H1 (cell line): ENCODE measurements at regions not wholly inside any gene's neighbourhood (a gene's known extent, or its start where the extent isn't known, plus 50 kb on each side); places are given as distances from the start of the nearest gene placed in this dataset.

Source experiments
- CTCF ChIA-PET: fragments of 300-600 bp; sonication (Branson Sonifier 250); formaldehyde crosslinking; loops from one replicate; lab custom pipeline; 2021; ENCODE audit not compliant: partially characterized antibody; lab: Charles Lee
- POLR2A ChIA-PET: fragments of 300-600 bp; sonication (Branson Sonifier 250); formaldehyde crosslinking; loops from one replicate; lab custom pipeline; 2021; ENCODE audit warnings: inconsistent platforms; ENCODE audit not compliant: partially characterized antibody; lab: Charles Lee
- DNase-seq, 2 experiments: peaks; one replicate each; pipeline versions ENCODE4 v3.0.0 to v3.0.0-alpha.2; 2010 to 2022; ENCODE audit warnings: low spot score in 2 of 2, low read depth in 1 of 2, mixed read lengths in 1 of 2
- FAIRE-seq: peaks from 2 replicates; lab custom pipeline; 2011; peaks lifted over from hg19 to GRCh38; lab: Jason Lieb, UNC
- H2AFZ ChIP-seq: 2 replicates; pipeline ENCODE4 v1.8.1; 2012; ENCODE audit warnings: low read length, inconsistent platforms
- H2AK5ac ChIP-seq: 2 replicates; pipeline ENCODE4 v1.6.1; 2013; ENCODE audit warnings: low read depth, low read length
- H2BK120ac ChIP-seq: replicated peaks from 2 replicates; pipeline ENCODE3; 2013; ENCODE audit warnings: low read depth, low read length, inconsistent platforms
- H2BK12ac ChIP-seq: 2 replicates; pipeline ENCODE4 v1.6.1; 2013; ENCODE audit warnings: low read depth, low read length
- H2BK15ac ChIP-seq: 2 replicates; pipeline ENCODE4 v1.6.1; 2013; ENCODE audit warnings: low read length
- H2BK20ac ChIP-seq: 2 replicates; pipeline ENCODE4 v1.6.1; 2013; ENCODE audit warnings: low read length
- H2BK5ac ChIP-seq: 2 replicates; pipeline ENCODE4 v1.6.1; 2013; ENCODE audit warnings: low read depth, low read length
- H3K14ac ChIP-seq: 2 replicates; pipeline ENCODE4 v1.6.1; 2013; ENCODE audit warnings: inconsistent platforms; ENCODE audit not compliant: insufficient read length
- H3K18ac ChIP-seq: 2 replicates; pipeline ENCODE4 v1.6.1; 2013; ENCODE audit warnings: low read length; ENCODE audit errors: extremely low read depth
- H3K23ac ChIP-seq: 2 replicates; pipeline ENCODE4 v1.6.1; 2013; ENCODE audit warnings: inconsistent platforms; ENCODE audit not compliant: insufficient read length
- H3K23me2 ChIP-seq: 2 replicates; pipeline ENCODE4 v1.6.1; 2013; ENCODE audit warnings: low read depth, low read length
- H3K27ac ChIP-seq: 2 replicates; pipeline ENCODE4 v1.6.1; 2011; ENCODE audit warnings: low read depth, low read length, inconsistent platforms
- H3K27me3 ChIP-seq, 4 experiments: replicated peaks in 1 of 4; 1 replicate in 1 of 4; 2 replicates in 3 of 4; pipeline versions ENCODE4 v1.6.1 to v1.8.1; 2011 to 2013; ENCODE audit warnings: low read length in 3 of 4, mild to moderate bottlenecking in 3 of 4, inconsistent platforms in 2 of 4, mixed read lengths in 2 of 4, moderate library complexity in 1 of 4; ENCODE audit not compliant: control insufficient read depth in 3 of 4, insufficient read depth in 3 of 4; ENCODE audit errors: extremely low read depth in 1 of 4
- H3K36me3 ChIP-seq, 4 experiments: 2 replicates each; pipeline versions ENCODE4 v1.6.1 to v1.8.1; 2011 to 2013; ENCODE audit warnings: mild to moderate bottlenecking in 4 of 4, low read length in 3 of 4, moderate library complexity in 2 of 4, control low read depth in 1 of 4, inconsistent platforms in 1 of 4; ENCODE audit not compliant: insufficient read depth in 4 of 4, control insufficient read depth in 2 of 4
- H3K4ac ChIP-seq: replicated peaks from 2 replicates; pipeline ENCODE3; 2013; ENCODE audit warnings: low read length, low read depth, mixed read lengths, inconsistent platforms; ENCODE audit not compliant: insufficient read length
- H3K4me1 ChIP-seq, 4 experiments: replicated peaks in 1 of 4; 1 replicate in 1 of 4; 2 replicates in 3 of 4; pipeline versions ENCODE4 v1.6.1 to v1.8.1; 2011 to 2013; ENCODE audit warnings: low read length in 3 of 4, inconsistent platforms in 2 of 4, mixed read lengths in 1 of 4; ENCODE audit not compliant: insufficient read depth in 4 of 4, control insufficient read depth in 3 of 4
- H3K4me2 ChIP-seq, 2 experiments: 2 replicates each; pipeline versions ENCODE4 v1.6.1 to v1.8.1; 2011 to 2013; ENCODE audit warnings: low read depth in 2 of 2, low read length in 2 of 2, control low read depth in 1 of 2, inconsistent platforms in 1 of 2, mild to moderate bottlenecking in 1 of 2; ENCODE audit not compliant: insufficient read depth in 1 of 2
- H3K4me3 ChIP-seq, 4 experiments: fragments of 200-600, 300-600 bp in 1 of 4; sonication (generic), shearing (Covaris generic), sonication (Bioruptor Twin) in 1 of 4; 2 replicates each; pipeline versions ENCODE4 v1.5.1 to v1.8.1; 2011 to 2016; ENCODE audit warnings: low read length in 4 of 4, low read depth in 3 of 4, control low read depth in 2 of 4, inconsistent platforms in 2 of 4, mild to moderate bottlenecking in 2 of 4, mixed read lengths in 1 of 4, moderate library complexity in 1 of 4; ENCODE audit not compliant: insufficient read depth in 2 of 4; ENCODE audit errors: extremely low read depth in 1 of 4
- H3K56ac ChIP-seq: replicated peaks from 2 replicates; pipeline ENCODE3; 2013; ENCODE audit warnings: low read depth, mild to moderate bottlenecking, mixed read lengths, low read length, inconsistent platforms; ENCODE audit not compliant: insufficient read length
- H3K79me1 ChIP-seq: 2 replicates; pipeline ENCODE4 v1.6.1; 2013; ENCODE audit warnings: low read depth, low read length, control low read depth
- H3K79me2 ChIP-seq, 2 experiments: 2 replicates each; pipeline versions ENCODE4 v1.6.1 to v1.8.1; 2012 to 2013; ENCODE audit warnings: low read length in 2 of 2, mild to moderate bottlenecking in 2 of 2, inconsistent platforms in 1 of 2; ENCODE audit not compliant: insufficient read depth in 2 of 2, control insufficient read depth in 1 of 2
- H3K9ac ChIP-seq, 4 experiments: replicated peaks in 1 of 4; 1 replicate in 1 of 4; 2 replicates in 3 of 4; pipeline versions ENCODE4 v1.6.1 to v1.8.1; 2011 to 2013; ENCODE audit warnings: low read depth in 3 of 4, low read length in 3 of 4, control low read depth in 2 of 4, mild to moderate bottlenecking in 2 of 4, moderate library complexity in 2 of 4, inconsistent platforms in 1 of 4; ENCODE audit errors: extremely low read depth in 1 of 4
- H3K9me3 ChIP-seq, 2 experiments: 2 replicates each; pipeline versions ENCODE4 v1.6.1 to v1.8.1; 2012 to 2013; ENCODE audit warnings: mild to moderate bottlenecking in 2 of 2, moderate library complexity in 2 of 2, control low read depth in 1 of 2, inconsistent platforms in 1 of 2, low read depth in 1 of 2, low read length in 1 of 2, mixed read lengths in 1 of 2; ENCODE audit not compliant: insufficient read depth in 2 of 2
- H4K20me1 ChIP-seq, 2 experiments: replicated peaks in 1 of 2; 2 replicates each; pipeline versions ENCODE3 to v1.8.1; 2011 to 2013; ENCODE audit warnings: inconsistent platforms in 2 of 2, low read length in 2 of 2, mild to moderate bottlenecking in 1 of 2; ENCODE audit not compliant: insufficient read depth in 2 of 2, control insufficient read depth in 1 of 2
- H4K5ac ChIP-seq: 2 replicates; pipeline ENCODE4 v1.6.1; 2013; ENCODE audit warnings: low read length, low read depth, mixed read lengths, inconsistent platforms; ENCODE audit not compliant: insufficient read length
- H4K8ac ChIP-seq: 2 replicates; pipeline ENCODE4 v1.8.0; 2013; ENCODE audit warnings: mild to moderate bottlenecking, moderate library complexity, low read length, inconsistent platforms; ENCODE audit not compliant: insufficient read depth; ENCODE audit errors: extremely low read depth
- H4K91ac ChIP-seq: replicated peaks from 2 replicates; pipeline ENCODE3; 2013; ENCODE audit warnings: low read length, mixed read lengths, inconsistent platforms; ENCODE audit not compliant: insufficient read length
- BRCA1 ChIP-seq: IDR thresholded peaks from 2 replicates; pipeline ENCODE4 v1.6.1; 2012; ENCODE audit warnings: low read depth, low read length, improper control_type of control experiment
- CEBPB ChIP-seq: IDR thresholded peaks from 2 replicates; pipeline ENCODE4 v1.6.1; 2012; ENCODE audit warnings: low read depth, low read length
- CHD2 ChIP-seq: IDR thresholded peaks from 2 replicates; pipeline ENCODE4 v1.6.1; 2012; ENCODE audit warnings: low read length, improper control_type of control experiment
- CREB1 ChIP-seq: IDR thresholded peaks from 2 replicates; pipeline ENCODE4 v1.6.1; 2012; ENCODE audit warnings: inconsistent platforms
- EGR1 ChIP-seq: IDR thresholded peaks from 2 replicates; pipeline ENCODE4 v1.6.1; 2011; ENCODE audit warnings: low read depth, low read length, borderline replicate concordance
- GTF2F1 ChIP-seq: IDR thresholded peaks from 2 replicates; pipeline ENCODE4 v1.6.1; 2012; ENCODE audit warnings: low read depth, low read length, improper control_type of control experiment, borderline replicate concordance
- HDAC2 ChIP-seq, 2 experiments: fragments of 300-600 bp in 1 of 2; sonication (generic) in 1 of 2; IDR thresholded peaks; 2 replicates each; pipeline ENCODE4 v1.6.1; 2011 to 2012; ENCODE audit warnings: low read depth in 2 of 2, low read length in 2 of 2, mild to moderate bottlenecking in 2 of 2, moderate library complexity in 2 of 2, borderline replicate concordance in 1 of 2, inconsistent platforms in 1 of 2
- JUN ChIP-seq: IDR thresholded peaks from 2 replicates; pipeline ENCODE4 v1.6.1; 2011; ENCODE audit warnings: low read depth, mild to moderate bottlenecking, improper control_type of control experiment, low read length
- POLR2AphosphoS5 ChIP-seq: IDR thresholded peaks from 2 replicates; pipeline ENCODE4 v1.6.1; 2011; ENCODE audit warnings: low read depth, low read length
- SIN3A ChIP-seq, 2 experiments: IDR thresholded peaks in 1 of 2; conservative IDR thresholded peaks in 1 of 2; 2 replicates each; pipeline ENCODE4 v1.6.1; 2011 to 2012; ENCODE audit warnings: low read length in 2 of 2, improper control_type of control experiment in 1 of 2, low read depth in 1 of 2, mild to moderate bottlenecking in 1 of 2
- SP4 ChIP-seq: IDR thresholded peaks from 2 replicates; pipeline ENCODE4 v1.6.1; 2012; ENCODE audit warnings: low read length, inconsistent platforms
- TAF1 ChIP-seq: IDR thresholded peaks from 2 replicates; pipeline ENCODE4 v1.6.1; 2011; ENCODE audit warnings: mild to moderate bottlenecking, low read depth, low read length
- WGBS, 2 experiments: shearing (Covaris generic) in 1 of 2; methylation state at CpG; one replicate each; pipeline versions ENCODE4 v1.1.6 to v1.1.7; 2013 to 2015; ENCODE audit warnings: low lambda C conversion rate in 2 of 2, mixed read lengths in 2 of 2, inconsistent platforms in 1 of 2, low coverage in 1 of 2, missing lambda C conversion rate in 1 of 2; ENCODE audit not compliant: insufficient replicate concordance in 2 of 2, insufficient coverage in 1 of 2, insufficient read length in 1 of 2; ENCODE audit errors: extremely low coverage in 1 of 2, missing lambda C conversion rate in 1 of 2; 5-methylcytosine and 5-hydroxymethylcytosine counted together
- TF ChIP-seq, protein P1 (sequence below): IDR thresholded peaks from 2 replicates; pipeline ENCODE4 v1.6.1; 2012; ENCODE audit warnings: inconsistent platforms
- TF ChIP-seq, protein P2 (sequence below): IDR thresholded peaks from 2 replicates; pipeline ENCODE4 v1.6.1; 2011; ENCODE audit warnings: low read depth, mild to moderate bottlenecking, low read length; ENCODE audit not compliant: insufficient read depth

GRCh38 chr2:239459606-239460005, 58.8 kb upstream of the HDAC4 start:
- H4K20me1 ChIP-seq: no peaks in the 10 kb centered on the region
- POLR2A ChIA-PET: no interaction called here
- no peaks in the 10 kb centered on the region for H3K23me2 ChIP-seq
- H2AFZ ChIP-seq: no peak overlapping the region
- H3K36me3 ChIP-seq: no peaks in the 10 kb centered on the region
- no peaks in the 10 kb centered on the region for H3K27me3 ChIP-seq
- H3K4ac ChIP-seq: no peak overlapping the region
- H3K4me2 ChIP-seq: no peak overlapping the region
- no peaks in the 10 kb centered on the region for H3K4me1 ChIP-seq
- H3K9me3 ChIP-seq: peaks cover 7 to 9% of the 10 kb centered on the region in 2 experiments; a peak in 1 of 4 replicates
- DNase-seq (peak in 1 of 2 experiments; percentile 11), FAIRE-seq (no peak)
- H3K9ac ChIP-seq: no peak overlapping the region
- H2BK12ac ChIP-seq: no peak overlapping the region
- H3K23ac ChIP-seq: no peak overlapping the region
- H3K56ac ChIP-seq: no peak overlapping the region
- H2BK15ac ChIP-seq: no peak overlapping the region
- H3K18ac ChIP-seq: no peak overlapping the region
- no peak overlapping the region for H4K5ac ChIP-seq
- no peak overlapping the region for H2BK5ac ChIP-seq
- H2BK120ac ChIP-seq: no peak overlapping the region
- H4K91ac ChIP-seq: no peak overlapping the region
- CTCF ChIA-PET: interaction anchor here (0.6 kb wide), 1 partner anchor 1208 kb away, joined by 3 read pairs; no protein-coding TSS in a partner anchor
- 87% methylated on average over 10 of the region's 10 CpGs; no CpG with 5 or more reads in 1 of the 2 experiments for WGBS, 2 experiments
- no peak overlapping the region for H3K14ac ChIP-seq
- no peak overlapping the region for H3K4me3 ChIP-seq
- no peak overlapping the region for H4K8ac ChIP-seq
- H3K79me2 ChIP-seq: no peaks in the 10 kb centered on the region
- H3K27ac ChIP-seq: no peak overlapping the region
- no peaks in the 10 kb centered on the region for H3K79me1 ChIP-seq
- no peak overlapping the region for H2BK20ac ChIP-seq
- H2AK5ac ChIP-seq: no peak overlapping the region
- no peak for TF ChIP-seq CEBPB
- no peak for TF ChIP-seq TAF1
- no peak for TF ChIP-seq SIN3A (conservative IDR thresholded peaks at IDR 0.05 in 1 of 2, IDR thresholded peaks at IDR 0.05 in 1 of 2; ENCODE audit: low read depth in 1 of 2, low read length in 2 of 2)
- no peak for TF ChIP-seq BRCA1
- TF ChIP-seq, protein P1, sequence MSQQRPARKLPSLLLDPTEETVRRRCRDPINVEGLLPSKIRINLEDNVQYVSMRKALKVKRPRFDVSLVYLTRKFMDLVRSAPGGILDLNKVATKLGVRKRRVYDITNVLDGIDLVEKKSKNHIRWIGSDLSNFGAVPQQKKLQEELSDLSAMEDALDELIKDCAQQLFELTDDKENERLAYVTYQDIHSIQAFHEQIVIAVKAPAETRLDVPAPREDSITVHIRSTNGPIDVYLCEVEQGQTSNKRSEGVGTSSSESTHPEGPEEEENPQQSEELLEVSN: no peak
- no peak for TF ChIP-seq CHD2
- TF ChIP-seq SP4: no peak
- TF ChIP-seq JUN: no peak
- TF ChIP-seq GTF2F1: no peak
- no peak for TF ChIP-seq HDAC2 (IDR thresholded peaks at IDR 0.05; ENCODE audit: borderline replicate concordance in 1 of 2, low read depth in 2 of 2, low read length in 2 of 2)
- TF ChIP-seq, protein P2, sequence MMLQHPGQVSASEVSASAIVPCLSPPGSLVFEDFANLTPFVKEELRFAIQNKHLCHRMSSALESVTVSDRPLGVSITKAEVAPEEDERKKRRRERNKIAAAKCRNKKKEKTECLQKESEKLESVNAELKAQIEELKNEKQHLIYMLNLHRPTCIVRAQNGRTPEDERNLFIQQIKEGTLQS: no peak
- TF ChIP-seq CREB1: no peak
- TF ChIP-seq EGR1: no peak
- no peak for TF ChIP-seq POLR2AphosphoS5
